ENCODE measurements at regions not wholly inside any gene's neighbourhood (a gene's known extent, or its start where the extent isn't known, plus 50 kb on each side); places are given as distances from the start of the nearest gene placed in this dataset.

DNA sequence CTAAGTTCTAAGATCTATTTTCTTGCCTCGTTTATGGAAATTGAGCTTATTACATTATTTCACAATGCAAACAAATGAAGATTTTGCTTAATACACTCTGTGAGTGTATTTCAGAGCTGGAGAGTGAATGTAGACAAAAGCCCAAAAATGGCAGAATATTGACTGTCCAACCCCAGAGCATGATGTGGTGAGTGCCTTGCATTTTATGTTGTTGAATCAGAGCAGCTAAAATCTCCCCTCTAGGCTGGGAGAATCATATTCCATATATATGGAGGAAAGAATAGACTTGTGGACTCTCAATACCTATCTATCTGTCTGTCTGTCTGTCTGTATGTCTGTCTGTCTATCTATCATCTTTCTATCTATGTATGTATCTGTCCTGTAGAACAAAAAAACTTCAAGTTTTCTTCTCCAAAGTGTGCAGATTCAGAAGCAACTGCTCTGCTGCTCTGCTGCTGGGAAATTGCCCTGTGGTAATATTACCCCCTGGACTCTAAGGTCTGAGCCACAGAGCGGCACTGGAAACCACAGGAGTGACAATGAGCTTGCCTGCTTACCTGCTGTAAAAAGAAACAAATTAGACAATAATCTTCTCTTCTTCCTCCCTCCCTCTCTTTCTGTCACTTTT, 209.4 kb upstream of the PRICKLE1 start:
- H3K27ac ChIP-seq (ENCODE audit: insufficient read length, low read depth, low read length): no peak overlapping the region
- no peak overlapping the region for H2BK15ac ChIP-seq (ENCODE audit: low read depth, low read length)
- H3T11ph ChIP-seq (ENCODE audit: low read length): no peak overlapping the region
- H4K8ac ChIP-seq (replicated peaks; ENCODE audit: insufficient read length, low read depth, low read length): no peak overlapping the region
- no peak overlapping the region for H2BK20ac ChIP-seq (ENCODE audit: low read depth, low read length, poor library complexity, severe bottlenecking)
- H2BK120ac ChIP-seq (ENCODE audit: low read depth, low read length, poor library complexity, severe bottlenecking): no peak overlapping the region
- no peak overlapping the region for H2BK12ac ChIP-seq (ENCODE audit: insufficient read length, low read depth, low read length)
- Mint-ChIP-seq H3K4me3 (no peak overlapping the region), H3K9me3 (no peaks in the 10 kb centered on the region; a peak in 1 of 5 replicates), H3K27me3 (ENCODE audit: low read depth) (no peaks in the 10 kb centered on the region), H3K4me1 (peaks cover 24 to 27% of the 10 kb centered on the region in 2 experiments), H3K27ac (no peak overlapping the region), H3K36me3 (ENCODE audit: insufficient read depth in 1 of 3, low read depth in 3 of 3) (no peaks in the 10 kb centered on the region; a peak in 2 of 7 replicates)
- no CpG with 5 or more reads among the region's 2 CpGs for WGBS (ENCODE audit: extremely low coverage, insufficient read length, low lambda C conversion rate)
- no peaks in the 10 kb centered on the region for H3K79me2 ChIP-seq (ENCODE audit: insufficient read depth, low read length)
- DNase-seq: no peak
- no peak overlapping the region for H2BK5ac ChIP-seq (ENCODE audit: insufficient read length, low read length)
- no peak overlapping the region for H3K4me2 ChIP-seq (ENCODE audit: insufficient read depth, insufficient read length, low read length)
- H2AFZ ChIP-seq (ENCODE audit: low read length): no peak overlapping the region
- no peak overlapping the region for H3K9ac ChIP-seq (ENCODE audit: extremely low read depth, insufficient read length, low read length)
- H3K4me1 ChIP-seq (ENCODE audit: insufficient read depth, low read length): peaks cover 11% of the 10 kb centered on the region
- no peak overlapping the region for H4K5ac ChIP-seq (ENCODE audit: insufficient read length, low read depth, low read length)
- no peaks in the 10 kb centered on the region for H3K9me3 ChIP-seq (ENCODE audit: control insufficient read depth, low read depth, low read length)
- no peak overlapping the region for H3K56ac ChIP-seq (ENCODE audit: insufficient read length, low read depth, low read length)
- H3K14ac ChIP-seq (ENCODE audit: insufficient read depth, low read length): no peak overlapping the region
- H3K23ac ChIP-seq (ENCODE audit: insufficient read length, low read depth, low read length): no peak overlapping the region
- H4K20me1 ChIP-seq (ENCODE audit: control insufficient read depth, insufficient read depth, insufficient read length): no peaks in the 10 kb centered on the region
- no peak overlapping the region for H4K91ac ChIP-seq (ENCODE audit: insufficient read length, low read depth, low read length)
- H3K18ac ChIP-seq (ENCODE audit: insufficient read length, low read depth, low read length): no peak overlapping the region
- TF ChIP-seq, protein P1, sequence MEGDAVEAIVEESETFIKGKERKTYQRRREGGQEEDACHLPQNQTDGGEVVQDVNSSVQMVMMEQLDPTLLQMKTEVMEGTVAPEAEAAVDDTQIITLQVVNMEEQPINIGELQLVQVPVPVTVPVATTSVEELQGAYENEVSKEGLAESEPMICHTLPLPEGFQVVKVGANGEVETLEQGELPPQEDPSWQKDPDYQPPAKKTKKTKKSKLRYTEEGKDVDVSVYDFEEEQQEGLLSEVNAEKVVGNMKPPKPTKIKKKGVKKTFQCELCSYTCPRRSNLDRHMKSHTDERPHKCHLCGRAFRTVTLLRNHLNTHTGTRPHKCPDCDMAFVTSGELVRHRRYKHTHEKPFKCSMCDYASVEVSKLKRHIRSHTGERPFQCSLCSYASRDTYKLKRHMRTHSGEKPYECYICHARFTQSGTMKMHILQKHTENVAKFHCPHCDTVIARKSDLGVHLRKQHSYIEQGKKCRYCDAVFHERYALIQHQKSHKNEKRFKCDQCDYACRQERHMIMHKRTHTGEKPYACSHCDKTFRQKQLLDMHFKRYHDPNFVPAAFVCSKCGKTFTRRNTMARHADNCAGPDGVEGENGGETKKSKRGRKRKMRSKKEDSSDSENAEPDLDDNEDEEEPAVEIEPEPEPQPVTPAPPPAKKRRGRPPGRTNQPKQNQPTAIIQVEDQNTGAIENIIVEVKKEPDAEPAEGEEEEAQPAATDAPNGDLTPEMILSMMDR (conservative IDR thresholded peaks at IDR 0.05): no peak
- H3K4ac ChIP-seq (ENCODE audit: low read depth, low read length): no peak overlapping the region
- H3K23me2 ChIP-seq (ENCODE audit: insufficient read length, low read depth, low read length, poor library complexity, severe bottlenecking): no peaks in the 10 kb centered on the region
- no peaks in the 10 kb centered on the region for H3K27me3 ChIP-seq (ENCODE audit: insufficient read depth, low read length)
- H3K79me1 ChIP-seq (ENCODE audit: insufficient read depth, low read depth, low read length, poor library complexity, severe bottlenecking): no peaks in the 10 kb centered on the region
- no peak overlapping the region for H2AK5ac ChIP-seq (ENCODE audit: insufficient read length, low read length)
